HEK293 (cell line): ENCODE measurements at regions not wholly inside any gene's neighbourhood (a gene's known extent, or its start where the extent isn't known, plus 50 kb on each side); places are given as distances from the start of the nearest gene placed in this dataset.

ENCODE experiments used
- CTCF ChIA-PET: fragments of 350-600 bp; formaldehyde crosslinking; extraction: SDS; loops from one replicate; lab custom pipeline; 2021; ENCODE audit warnings: antibody characterized with exemption; lab: Yijun Ruan, JAX
- POLR2A ChIA-PET: fragments of 300-600 bp; formaldehyde crosslinking; extraction: SDS; loops from one replicate; lab custom pipeline; 2020; ENCODE audit warnings: antibody characterized with exemption, inconsistent platforms; lab: Yijun Ruan, JAX
- H3K27ac ChIP-seq: fragments of 200-500 bp; sonication (Bioruptor generic); 2 replicates; pipeline ENCODE4 v1.5.1; 2014; ENCODE audit warnings: low read depth, low read length, control low read depth, inconsistent platforms; ENCODE audit errors: extremely low read depth
- H3K36me3 ChIP-seq, 2 experiments: fragments of 200-500 bp in 1 of 2; sonication (Bioruptor generic) in 1 of 2; 1 replicate in 1 of 2; 2 replicates in 1 of 2; pipeline ENCODE4 v1.5.1; 2014 to 2017; ENCODE audit warnings: inconsistent platforms in 2 of 2, low read length in 2 of 2; ENCODE audit not compliant: control insufficient read depth in 2 of 2, insufficient read depth in 1 of 2
- H3K4me1 ChIP-seq: fragments of 200-500 bp; sonication (Bioruptor generic); 2 replicates; pipeline ENCODE4 v1.5.1; 2014; ENCODE audit warnings: mild to moderate bottlenecking, low read length, inconsistent platforms; ENCODE audit not compliant: control insufficient read depth, insufficient read depth
- H3K4me3 ChIP-seq: 2 replicates; pipeline ENCODE4 v1.5.1; 2011; ENCODE audit warnings: low read depth, mild to moderate bottlenecking, control low read depth, low read length, moderate library complexity
- H3K9me3 ChIP-seq: fragments of 200-500 bp; sonication (Bioruptor generic); 2 replicates; pipeline ENCODE4 v1.5.1; 2014; ENCODE audit warnings: low read depth, low read length, inconsistent platforms; ENCODE audit not compliant: control insufficient read depth, insufficient read depth
- GFI1B ChIP-seq: fragments of 450-650 bp; formaldehyde crosslinking; IDR thresholded peaks from 2 replicates; pipeline ENCODE4 v1.5.1; 2016; ENCODE audit warnings: missing biosample characterization, missing genetic modification characterization
- PRDM4 ChIP-seq: fragments of 450-650 bp; formaldehyde crosslinking; IDR thresholded peaks from 2 replicates; pipeline ENCODE4 v1.5.1; 2017; ENCODE audit warnings: missing biosample characterization, missing genetic modification characterization
- YY2 ChIP-seq: fragments of 450-650 bp; formaldehyde crosslinking; IDR thresholded peaks from 2 replicates; pipeline ENCODE4 v1.5.1; 2016; ENCODE audit warnings: missing biosample characterization, missing genetic modification characterization
- ZBTB6 ChIP-seq: fragments of 450-650 bp; formaldehyde crosslinking; IDR thresholded peaks from 2 replicates; pipeline ENCODE4 v1.5.1; 2017; ENCODE audit warnings: missing biosample characterization, missing genetic modification characterization
- ZNF132 ChIP-seq: fragments of 450-650 bp; formaldehyde crosslinking; IDR thresholded peaks from 2 replicates; pipeline ENCODE4 v1.5.1; 2017; ENCODE audit warnings: missing biosample characterization, missing genetic modification characterization, borderline replicate concordance
- ZNF184 ChIP-seq: fragments of 450-650 bp; IDR thresholded peaks from 2 replicates; pipeline ENCODE4 v1.5.1; 2018; ENCODE audit warnings: missing biosample characterization, mild to moderate bottlenecking, missing genetic modification characterization
- ZNF214 ChIP-seq: fragments of 450-650 bp; formaldehyde crosslinking; IDR thresholded peaks from 2 replicates; pipeline ENCODE4 v1.5.1; 2017; ENCODE audit warnings: missing biosample characterization, mild to moderate bottlenecking, missing genetic modification characterization, borderline replicate concordance
- ZNF24 ChIP-seq: fragments of 450-650 bp; formaldehyde crosslinking; IDR thresholded peaks from 2 replicates; pipeline ENCODE4 v1.5.1; 2016; ENCODE audit warnings: missing biosample characterization, missing genetic modification characterization
- ZNF280C ChIP-seq: fragments of 450-650 bp; formaldehyde crosslinking; IDR thresholded peaks from 2 replicates; pipeline ENCODE4 v1.5.1; 2016; ENCODE audit warnings: missing biosample characterization, missing genetic modification characterization
- ZNF354C ChIP-seq: fragments of 450-650 bp; formaldehyde crosslinking; IDR thresholded peaks from 2 replicates; pipeline ENCODE4 v1.5.1; 2016; ENCODE audit warnings: missing biosample characterization, missing genetic modification characterization, low read depth, borderline replicate concordance
- ZNF416 ChIP-seq: fragments of 450-650 bp; formaldehyde crosslinking; IDR thresholded peaks from 2 replicates; pipeline ENCODE4 v1.5.1; 2016; ENCODE audit warnings: missing biosample characterization, missing genetic modification characterization
- ZNF423 ChIP-seq: fragments of 450-650 bp; formaldehyde crosslinking; IDR thresholded peaks from 2 replicates; pipeline ENCODE4 v1.5.1; 2016; ENCODE audit warnings: missing biosample characterization, missing genetic modification characterization
- ZNF433 ChIP-seq: fragments of 450-650 bp; formaldehyde crosslinking; IDR thresholded peaks from 2 replicates; pipeline ENCODE4 v1.5.1; 2016; ENCODE audit warnings: missing biosample characterization, missing genetic modification characterization, low read depth
- ZNF518A ChIP-seq: fragments of 450-650 bp; formaldehyde crosslinking; conservative IDR thresholded peaks from 2 replicates; pipeline ENCODE4 v1.5.1; 2016; ENCODE audit warnings: low read depth, missing biosample characterization, missing genetic modification characterization
- ZNF521 ChIP-seq: fragments of 450-650 bp; formaldehyde crosslinking; IDR thresholded peaks from 2 replicates; pipeline ENCODE4 v1.5.1; 2017; ENCODE audit warnings: missing biosample characterization, mild to moderate bottlenecking, missing genetic modification characterization
- ZNF544 ChIP-seq: fragments of 450-650 bp; formaldehyde crosslinking; IDR thresholded peaks from 2 replicates; pipeline ENCODE4 v1.5.0; 2017; ENCODE audit warnings: missing biosample characterization, missing genetic modification characterization
- ZNF548 ChIP-seq: fragments of 450-650 bp; formaldehyde crosslinking; IDR thresholded peaks from 2 replicates; pipeline ENCODE4 v1.5.1; 2016; ENCODE audit warnings: missing biosample characterization, missing genetic modification characterization
- ZNF664 ChIP-seq: fragments of 450-650 bp; formaldehyde crosslinking; IDR thresholded peaks from 2 replicates; pipeline ENCODE4 v1.5.1; 2016; ENCODE audit warnings: missing biosample characterization, missing genetic modification characterization
- ZNF707 ChIP-seq: fragments of 450-650 bp; formaldehyde crosslinking; IDR thresholded peaks from 2 replicates; pipeline ENCODE4 v1.5.1; 2016; ENCODE audit warnings: missing biosample characterization, missing genetic modification characterization
- ZNF777 ChIP-seq: fragments of 450-650 bp; formaldehyde crosslinking; IDR thresholded peaks from 2 replicates; pipeline ENCODE4 v1.5.1; 2017; ENCODE audit warnings: missing biosample characterization, missing genetic modification characterization, borderline replicate concordance
- ZNF837 ChIP-seq: fragments of 450-650 bp; formaldehyde crosslinking; IDR thresholded peaks from 2 replicates; pipeline ENCODE4 v1.5.1; 2016; ENCODE audit warnings: missing biosample characterization, missing genetic modification characterization
- ZXDB ChIP-seq: fragments of 450-650 bp; formaldehyde crosslinking; IDR thresholded peaks from 2 replicates; pipeline ENCODE4 v1.5.1; 2016; ENCODE audit warnings: missing biosample characterization, missing genetic modification characterization

- Histone ChIP-seq H3K4me1 (no peaks in the 10 kb centered on the region), H3K27ac (no peak overlapping the region), H3K36me3 (no peaks in the 10 kb centered on the region), H3K4me3 (no peak overlapping the region), H3K9me3 (no peaks in the 10 kb centered on the region)
- ChIA-PET CTCF (interaction anchor here (0.6 kb wide), 1 partner anchor 76 kb away, joined by 3 read pairs; no protein-coding TSS in a partner anchor), POLR2A (no interaction called here)
- TF ChIP-seq ZNF544 (no peak), PRDM4 (peak; percentile 65), ZNF777 (tag by site-specific recombination) (no peak), ZNF548 (tag by site-specific recombination) (no peak), ZNF214 (tag by site-specific recombination) (no peak)
These were observed 583.2 kb upstream of the INTU start for GRCh38 chr4:127049526-127049925.

GRCh38 chr4:127052742-127053141 lies 580.0 kb upstream of the INTU start:
- Histone ChIP-seq H3K4me3 (no peak overlapping the region), H3K4me1 (no peaks in the 10 kb centered on the region), H3K36me3 (no peaks in the 10 kb centered on the region), H3K9me3 (no peaks in the 10 kb centered on the region), H3K27ac (no peak overlapping the region)
- TF ChIP-seq ZNF184 (tag by site-specific recombination) (no peak), ZNF354C (no peak), ZNF24 (no peak), YY2 (no peak), ZNF664 (no peak)
- ChIA-PET POLR2A (no interaction called here), CTCF (no interaction called here)

GRCh38 chr4:127055357-127055756 lies 577.4 kb upstream of the INTU start:
- ChIA-PET CTCF (no interaction called here), POLR2A (no interaction called here)
- no peak for TF ChIP-seq GFI1B (tag by site-specific recombination)
- no peak for TF ChIP-seq ZNF707 (tag by site-specific recombination)
- TF ChIP-seq ZNF521 (tag by site-specific recombination), result no peak
- TF ChIP-seq ZNF423 (tag by site-specific recombination), result no peak
- no peak for TF ChIP-seq ZXDB (tag by site-specific recombination)
- no peak for TF ChIP-seq ZNF280C
- TF ChIP-seq ZNF837, result no peak
- no peak for TF ChIP-seq ZNF664
- TF ChIP-seq ZNF132 (tag by site-specific recombination), result no peak
- TF ChIP-seq ZNF416 (tag by site-specific recombination), result no peak
- no peak for TF ChIP-seq ZNF433 (tag by site-specific recombination)
- TF ChIP-seq ZNF518A, result no peak
- no peak for TF ChIP-seq ZBTB6 (tag by site-specific recombination)
- no peaks in the 10 kb centered on the region for H3K9me3 ChIP-seq
- no peak overlapping the region for H3K27ac ChIP-seq
- no peak overlapping the region for H3K4me3 ChIP-seq
- no peaks in the 10 kb centered on the region for H3K4me1 ChIP-seq
- H3K36me3 ChIP-seq, result no peaks in the 10 kb centered on the region
